ENCODE measurements at regions not wholly inside any gene's neighbourhood (a gene's known extent, or its start where the extent isn't known, plus 50 kb on each side); places are given as distances from the start of the nearest gene placed in this dataset.

- WGBS, 2 experiments (ENCODE audit: extremely low coverage in 1 of 2, insufficient coverage in 1 of 2, insufficient read length in 1 of 2, insufficient replicate concordance in 2 of 2, low coverage in 1 of 2, low lambda C conversion rate in 2 of 2, missing lambda C conversion rate in 1 of 2) = 96% methylated on average over 2 of the region's 2 CpGs; no CpG with 5 or more reads in 1 of the 2 experiments
- Histone ChIP-seq H3K4me3 (ENCODE audit: extremely low read depth in 1 of 4, insufficient read depth in 2 of 4, low read depth in 3 of 4, low read length in 4 of 4) (no peak overlapping the region), H3K23me2 (ENCODE audit: low read depth, low read length) (no peaks in the 10 kb centered on the region), H3K18ac (ENCODE audit: extremely low read depth, low read length) (no peak overlapping the region), H3K27me3 (replicated peaks in 1 of 4; ENCODE audit: control insufficient read depth in 3 of 4, extremely low read depth in 1 of 4, insufficient read depth in 3 of 4, low read length in 3 of 4) (no peaks in the 10 kb centered on the region), H3K79me1 (ENCODE audit: low read depth, low read length) (no peaks in the 10 kb centered on the region), H3K36me3 (ENCODE audit: control insufficient read depth in 2 of 4, insufficient read depth in 4 of 4, low read length in 3 of 4) (peaks cover 0 to 5% (median 0%) of the 10 kb centered on the region in 4 experiments; a peak in 1 of 8 replicates), H3K4me1 (replicated peaks in 1 of 4; ENCODE audit: control insufficient read depth in 3 of 4, insufficient read depth in 4 of 4, low read length in 3 of 4) (peaks cover 15 to 25% (median 18%) of the 10 kb centered on the region in 4 experiments), H3K4ac (replicated peaks; ENCODE audit: insufficient read length, low read depth, low read length) (no peak overlapping the region), H2BK12ac (ENCODE audit: low read depth, low read length) (peak overlapping the region; percentile 64; the same call in 1 of the 2 replicates), H4K91ac (replicated peaks; ENCODE audit: insufficient read length, low read length) (peak overlapping the region; percentile 83), H3K27ac (ENCODE audit: low read depth, low read length) (no peak overlapping the region), H3K9me3 (ENCODE audit: insufficient read depth in 2 of 2, low read depth in 1 of 2, low read length in 1 of 2) (peaks cover 9 to 15% of the 10 kb centered on the region in 2 experiments), H2AK5ac (ENCODE audit: low read depth, low read length) (0 out of 2 replicates have a peak overlapping the region, but pooled peaks have one; percentile 47), H3K79me2 (ENCODE audit: control insufficient read depth in 1 of 2, insufficient read depth in 2 of 2, low read length in 2 of 2) (no peaks in the 10 kb centered on the region), H3K56ac (replicated peaks; ENCODE audit: insufficient read length, low read depth, low read length) (no peak overlapping the region), H2BK120ac (replicated peaks; ENCODE audit: low read depth, low read length) (peak overlapping the region; percentile 82), H2BK15ac (ENCODE audit: low read length) (no peak overlapping the region), H4K8ac (ENCODE audit: extremely low read depth, insufficient read depth, low read length) (no peak overlapping the region), H3K23ac (ENCODE audit: insufficient read length) (no peak overlapping the region), H2BK20ac (ENCODE audit: low read length) (peak overlapping the region; percentile 6; the same call in 1 of the 2 replicates), H3K4me2 (ENCODE audit: insufficient read depth in 1 of 2, low read depth in 2 of 2, low read length in 2 of 2) (no peak overlapping the region), H2BK5ac (ENCODE audit: low read depth, low read length) (no peak overlapping the region; the same call in 1 of the 2 replicates), H4K20me1 (replicated peaks in 1 of 2; ENCODE audit: control insufficient read depth in 1 of 2, insufficient read depth in 2 of 2, low read length in 2 of 2) (no peaks in the 10 kb centered on the region), H4K5ac (ENCODE audit: insufficient read length, low read depth, low read length) (no peak overlapping the region), H2AFZ (ENCODE audit: low read length) (no peak overlapping the region), H3K14ac (ENCODE audit: insufficient read length) (no peak overlapping the region), H3K9ac (replicated peaks in 1 of 4; ENCODE audit: extremely low read depth in 1 of 4, low read depth in 3 of 4, low read length in 3 of 4) (no peak overlapping the region)
- TF ChIP-seq SIN3A (conservative IDR thresholded peaks at IDR 0.05 in 1 of 2, IDR thresholded peaks at IDR 0.05 in 1 of 2; ENCODE audit: low read depth in 1 of 2, low read length in 2 of 2) = no peak
- TF ChIP-seq FOSL1 (IDR thresholded peaks at IDR 0.05; ENCODE audit: insufficient read depth, low read depth, low read length) = no peak
- no peak for TF ChIP-seq POLR2AphosphoS5 (IDR thresholded peaks at IDR 0.05; ENCODE audit: low read depth, low read length)
- no peak for TF ChIP-seq MAX (IDR thresholded peaks at IDR 0.05)
- no peak for TF ChIP-seq RFX5 (IDR thresholded peaks at IDR 0.05; ENCODE audit: borderline replicate concordance, low read depth, low read length)
- no peak for DNase-seq (ENCODE audit: low read depth in 1 of 2, low spot score in 2 of 2)
- ChIA-PET CTCF (ENCODE audit: partially characterized antibody) (interaction anchor here (1.3 kb wide), 1 partner anchor 10 kb away, joined by 3 read pairs; no protein-coding TSS in a partner anchor), POLR2A (ENCODE audit: partially characterized antibody) (interaction anchor here (0.9 kb wide), 1 partner anchor 18 kb away, joined by 3 read pairs; no protein-coding TSS in a partner anchor)
- no peak for FAIRE-seq
Observed at GRCh38 chr1:224494343-224494742, 59.7 kb upstream of the WDR26 start.

Measured in H1 (cell line).